ENCODE measurements at regions not wholly inside any gene's neighbourhood (a gene's known extent, or its start where the extent isn't known, plus 50 kb on each side); places are given as distances from the start of the nearest gene placed in this dataset.
"Not testable (repeated sequence)": the region's sequence is repeated elsewhere in the genome, so short reads cannot be mapped to it uniquely, and the experiment has no call there.

- no peak overlapping the region for H3K4me3 ChIP-seq (ENCODE audit: low read depth, low read length)
- no peak for DNase-seq (ENCODE audit: low read depth)
These were observed 121.5 kb upstream of the RNF32 start for GRCh38 chr7:156519070-156519469.

- DNase-seq (ENCODE audit: low read depth), result no peak
- H3K4me3 ChIP-seq (ENCODE audit: low read depth, low read length), result no peak overlapping the region
These were observed 122.1 kb upstream of the RNF32 start for GRCh38 chr7:156518466-156518865.

- DNase-seq (ENCODE audit: low read depth), result not testable (repeated sequence)
These were observed 122.7 kb upstream of the RNF32 start for GRCh38 chr7:156517858-156518257.

GRCh38 chr7:156516791-156517378 lies 123.7 kb upstream of the RNF32 start:
- no peak for DNase-seq (ENCODE audit: low read depth)
- no peak overlapping the region for H3K4me3 ChIP-seq (ENCODE audit: low read depth, low read length)

More at GRCh38 chr7:156517858-156518257, 122.7 kb upstream of the RNF32 start:
- not testable (repeated sequence) for H3K4me3 ChIP-seq (ENCODE audit: low read depth, low read length)

GRCh38 chr7:156515911-156516790 lies 124.4 kb upstream of the RNF32 start:
- H3K4me3 ChIP-seq (ENCODE audit: low read depth, low read length), result no peak overlapping the region
- DNase-seq (ENCODE audit: low read depth), result no peak

GRCh38 chr7:156514851-156515250 lies 125.7 kb upstream of the RNF32 start:
- no peak overlapping the region for H3K4me3 ChIP-seq (ENCODE audit: low read depth, low read length)
- no peak for DNase-seq (ENCODE audit: low read depth)

GRCh38 chr7:156511426-156511825 lies 129.1 kb upstream of the RNF32 start:
- no peak for DNase-seq (ENCODE audit: low read depth)
- no peak overlapping the region for H3K4me3 ChIP-seq (ENCODE audit: low read depth, low read length)

GRCh38 chr7:156510966-156511365 lies 129.6 kb upstream of the RNF32 start:
- H3K4me3 ChIP-seq (ENCODE audit: low read depth, low read length), result no peak overlapping the region
- no peak for DNase-seq (ENCODE audit: low read depth)

GRCh38 chr7:156509216-156509615 lies 131.4 kb upstream of the RNF32 start:
- no peak for DNase-seq (ENCODE audit: low read depth)
- no peak overlapping the region for H3K4me3 ChIP-seq (ENCODE audit: low read depth, low read length)

- H3K4me3 ChIP-seq (ENCODE audit: low read depth, low read length), result no peak overlapping the region
- no peak for DNase-seq (ENCODE audit: low read depth)
These were observed 134.7 kb upstream of the RNF32 start for GRCh38 chr7:156505876-156506275.

- DNase-seq (ENCODE audit: low read depth), result no peak
- H3K4me3 ChIP-seq (ENCODE audit: low read depth, low read length), result no peak overlapping the region
These were observed 135.7 kb upstream of the RNF32 start for GRCh38 chr7:156504687-156505545.

GRCh38 chr7:156504006-156504405 lies 136.6 kb upstream of the RNF32 start:
- no peak for DNase-seq (ENCODE audit: low read depth)
- no peak overlapping the region for H3K4me3 ChIP-seq (ENCODE audit: low read depth, low read length)

GRCh38 chr7:156503196-156503595 lies 137.4 kb upstream of the RNF32 start:
- DNase-seq (ENCODE audit: low read depth), result no peak

GRCh38 chr7:156501815-156502214 lies 138.8 kb upstream of the RNF32 start:
- not testable (repeated sequence) for H3K4me3 ChIP-seq (ENCODE audit: low read depth, low read length); DNase-seq (ENCODE audit: low read depth)

More at GRCh38 chr7:156503196-156503595, 137.4 kb upstream of the RNF32 start:
- H3K4me3 ChIP-seq (ENCODE audit: low read depth, low read length), result no peak overlapping the region

GRCh38 chr7:156499247-156499881 lies 141.2 kb upstream of the RNF32 start:
- no peak for DNase-seq (ENCODE audit: low read depth)
- H3K4me3 ChIP-seq (ENCODE audit: low read depth, low read length), result no peak overlapping the region

- no peak for DNase-seq (ENCODE audit: low read depth)
- no peak overlapping the region for H3K4me3 ChIP-seq (ENCODE audit: low read depth, low read length)
These were observed 142.6 kb upstream of the RNF32 start for GRCh38 chr7:156497776-156498509.

- no peak for DNase-seq (ENCODE audit: low read depth)
- no peak overlapping the region for H3K4me3 ChIP-seq (ENCODE audit: low read depth, low read length)
These were observed 143.7 kb upstream of the RNF32 start for GRCh38 chr7:156496865-156497264.

- no peak overlapping the region for H3K4me3 ChIP-seq (ENCODE audit: low read depth, low read length)
- no peak for DNase-seq (ENCODE audit: low read depth)
These were observed 144.2 kb upstream of the RNF32 start for GRCh38 chr7:156496363-156496769.

GRCh38 chr7:156494960-156495359 lies 145.6 kb upstream of the RNF32 start:
- H3K4me3 ChIP-seq (ENCODE audit: low read depth, low read length), result no peak overlapping the region
- DNase-seq (ENCODE audit: low read depth), result no peak
